Neural progenitor cell (in vitro differentiated cells): ENCODE measurements at regions not wholly inside any gene's neighbourhood (a gene's known extent, or its start where the extent isn't known, plus 50 kb on each side); places are given as distances from the start of the nearest gene placed in this dataset. TPM values are rescaled to one million over a fixed set of nuclear protein-coding genes. Genes with fewer than 3 reads are reported as not detected.

Experiments used
- microRNA counts: library from miRNA; unstranded; fragments of <30 nt; microRNA quantifications from one replicate; lab custom pipeline; 2016
- microRNA-seq: library from miRNA; unstranded; fragments of <30 nt; microRNA quantifications from one replicate; pipeline ENCODE4, GENCODE V29; 2016
- small RNA-seq: library from RNA; depleted of rRNA; stranded (forward); fragments of <200 nt; gene quantifications from one replicate; pipeline ENCODE3, GENCODE V24; 2015

MicroRNA genes in the stretch of these regions (microRNA counts, 767-probe panel; counts per million panel counts)
- 460 counts per million, percentile 90 among the panel's probes with 10 or more counts for microRNA hsa-miR-1299 (lab: Ali Mortazavi, UCI)

Small RNA genes in the stretch of these regions (microRNA-seq; reads per million reads assigned to microRNA genes)
- not detected for gene MIR1299

Small RNA genes in the stretch of these regions (small RNA-seq; reads per million reads assigned to genes)
- gene AL353626.2: not detected
- gene MIR1299: not detected
